ENCODE measurements at regions not wholly inside any gene's neighbourhood (a gene's known extent, or its start where the extent isn't known, plus 50 kb on each side); places are given as distances from the start of the nearest gene placed in this dataset.

GRCh38 chr2:147530033-147530432, 314.8 kb upstream of the ACVR2A start:
- no peak for DNase-seq (ENCODE audit: low read depth in 1 of 2, low spot score in 1 of 2)
- peaks cover 4% of the 10 kb centered on the region for H3K27me3 ChIP-seq (ENCODE audit: insufficient read depth, poor library complexity, severe bottlenecking)
- H3K27ac ChIP-seq (replicated peaks) = no peak overlapping the region
- H3K4me3 ChIP-seq (replicated peaks; ENCODE audit: insufficient read depth, low read length) = no peak overlapping the region
- TF ChIP-seq CTCF (IDR thresholded peaks at IDR 0.05; ENCODE audit: insufficient read depth, low read length) = no peak
- TF ChIP-seq REST (IDR thresholded peaks at IDR 0.05; ENCODE audit: insufficient replicate concordance, low read depth) = no peak
- TF ChIP-seq POLR2AphosphoS5 (IDR thresholded peaks at IDR 0.05; ENCODE audit: low read depth) = no peak
- no peak for TF ChIP-seq SPI1 (IDR thresholded peaks at IDR 0.05; ENCODE audit: borderline replicate concordance, low read depth)
- TF ChIP-seq GABPA (IDR thresholded peaks at IDR 0.05; ENCODE audit: low read depth) = no peak

- no peak for DNase-seq (ENCODE audit: low read depth in 1 of 2, low spot score in 1 of 2)
- no peak overlapping the region for H3K4me3 ChIP-seq (replicated peaks; ENCODE audit: insufficient read depth, low read length)
- H3K27me3 ChIP-seq (ENCODE audit: insufficient read depth, poor library complexity, severe bottlenecking) = peaks cover 3% of the 10 kb centered on the region
- H3K27ac ChIP-seq (replicated peaks) = no peak overlapping the region
- TF ChIP-seq REST (IDR thresholded peaks at IDR 0.05; ENCODE audit: insufficient replicate concordance, low read depth) (no peak), SPI1 (IDR thresholded peaks at IDR 0.05; ENCODE audit: borderline replicate concordance, low read depth) (no peak), POLR2AphosphoS5 (IDR thresholded peaks at IDR 0.05; ENCODE audit: low read depth) (no peak), CTCF (IDR thresholded peaks at IDR 0.05; ENCODE audit: insufficient read depth, low read length) (no peak)
These were observed 318.9 kb upstream of the ACVR2A start for GRCh38 chr2:147525819-147526489.

- TF ChIP-seq POLR2AphosphoS5 (IDR thresholded peaks at IDR 0.05; ENCODE audit: low read depth) (no peak), GABPA (IDR thresholded peaks at IDR 0.05; ENCODE audit: low read depth) (no peak), SPI1 (IDR thresholded peaks at IDR 0.05; ENCODE audit: borderline replicate concordance, low read depth) (no peak), CTCF (IDR thresholded peaks at IDR 0.05; ENCODE audit: insufficient read depth, low read length) (no peak), REST (IDR thresholded peaks at IDR 0.05; ENCODE audit: insufficient replicate concordance, low read depth) (no peak)
- H3K27me3 ChIP-seq (ENCODE audit: insufficient read depth, poor library complexity, severe bottlenecking) = no peaks in the 10 kb centered on the region
- no peak for DNase-seq (ENCODE audit: low read depth in 1 of 2, low spot score in 1 of 2)
- H3K4me3 ChIP-seq (replicated peaks; ENCODE audit: insufficient read depth, low read length) = no peak overlapping the region
- no peak overlapping the region for H3K27ac ChIP-seq (replicated peaks)
These were observed 319.9 kb upstream of the ACVR2A start for GRCh38 chr2:147524912-147525311.

All from HL-60 (cell line).